HG02884 (cell line): ENCODE measurements at regions not wholly inside any gene's neighbourhood (a gene's known extent, or its start where the extent isn't known, plus 50 kb on each side); places are given as distances from the start of the nearest gene placed in this dataset.

Source experiments
- ATAC-seq: cut with Tn5 transposase; IDR thresholded peaks from one replicate; pipeline ENCODE4 v1.9.1; 2021; ENCODE audit warnings: mild to moderate bottlenecking, moderate library complexity; ENCODE audit not compliant: unreplicated experiment

- no peak for ATAC-seq
These were observed 124.3 kb upstream of the PDE5A start for GRCh38 chr4:119752936-119753335.

- no peak for ATAC-seq
These were observed 122.2 kb upstream of the PDE5A start for GRCh38 chr4:119750771-119751170.

DNA sequence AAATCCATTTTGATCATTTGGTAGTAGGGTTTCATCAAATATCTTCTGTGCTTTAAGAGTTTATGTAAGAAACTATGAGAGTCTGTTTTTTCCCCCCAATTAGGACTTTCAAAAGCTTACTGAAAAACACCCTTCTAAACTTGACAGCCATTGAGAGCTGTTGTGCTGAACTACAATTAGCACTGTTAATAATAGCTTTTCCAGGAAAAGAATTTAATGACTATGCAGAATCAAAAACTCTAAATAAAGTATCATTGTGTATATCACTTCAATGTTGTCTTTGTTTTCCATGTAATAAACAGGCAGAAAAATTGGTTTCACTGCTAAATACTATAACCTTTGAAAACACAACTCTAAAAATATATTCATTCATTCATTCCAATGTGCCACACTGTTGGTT, 121.4 kb upstream of the PDE5A start:
- no peak for ATAC-seq

DNA sequence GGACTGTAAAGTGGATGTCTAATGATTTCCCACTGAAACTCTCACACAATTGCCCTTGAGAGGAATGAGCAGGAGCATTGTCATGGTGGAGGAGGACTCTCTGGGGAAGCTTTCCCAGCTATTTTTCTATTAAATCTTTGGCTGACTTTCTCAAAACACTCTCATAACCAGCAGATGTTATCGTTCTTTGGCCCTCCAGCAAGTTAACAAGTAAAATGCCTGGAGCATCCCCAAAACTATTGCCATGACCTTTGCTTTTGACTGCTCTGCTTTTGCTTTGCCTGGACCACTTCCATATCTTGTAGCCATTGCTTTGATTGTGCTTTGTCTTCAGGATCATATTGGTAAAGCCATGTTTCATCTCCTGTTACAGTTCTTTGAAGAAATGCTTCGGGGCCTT, 120.2 kb upstream of the PDE5A start:
- no peak for ATAC-seq

DNA sequence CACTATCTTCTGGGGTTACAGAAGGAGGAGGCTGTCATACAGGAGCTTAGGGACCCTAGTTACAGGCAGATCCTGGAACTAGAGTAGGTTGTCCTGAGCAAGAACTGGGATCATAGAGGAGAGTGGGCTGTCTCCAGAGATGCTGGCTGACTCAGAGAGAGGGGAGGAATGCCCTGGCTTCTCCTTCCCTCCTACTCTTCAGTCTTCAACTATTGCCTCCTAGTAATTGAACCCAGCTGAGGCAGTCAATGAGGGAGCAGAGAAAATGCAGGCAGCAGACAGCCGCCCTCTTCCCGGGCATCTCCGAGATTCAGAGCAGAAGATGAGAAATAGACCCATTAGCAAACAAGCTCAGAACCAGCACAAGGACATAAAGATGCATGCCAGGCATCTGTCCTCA, 118.3 kb upstream of the PDE5A start:
- ATAC-seq: no peak

DNA sequence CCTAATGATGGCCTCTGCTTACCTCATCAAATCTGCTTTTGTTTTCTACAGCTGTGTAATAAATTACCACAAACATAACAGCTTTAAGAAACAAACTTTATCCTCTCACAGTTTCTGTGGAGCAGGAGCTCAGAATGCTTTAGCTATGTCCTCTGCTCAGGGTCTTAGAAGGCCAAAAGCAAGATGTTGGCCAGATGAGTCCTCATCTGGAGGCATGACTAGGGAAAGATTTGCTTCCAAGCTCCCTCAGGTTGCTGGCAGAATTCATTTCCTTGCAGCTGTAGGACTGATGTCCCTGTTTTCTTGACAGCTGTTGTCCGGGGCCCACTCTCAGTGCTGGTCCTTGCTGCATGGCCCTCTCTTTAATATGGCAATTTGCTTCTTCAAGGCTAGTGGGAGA, 116.7 kb upstream of the PDE5A start:
- no peak for ATAC-seq

DNA sequence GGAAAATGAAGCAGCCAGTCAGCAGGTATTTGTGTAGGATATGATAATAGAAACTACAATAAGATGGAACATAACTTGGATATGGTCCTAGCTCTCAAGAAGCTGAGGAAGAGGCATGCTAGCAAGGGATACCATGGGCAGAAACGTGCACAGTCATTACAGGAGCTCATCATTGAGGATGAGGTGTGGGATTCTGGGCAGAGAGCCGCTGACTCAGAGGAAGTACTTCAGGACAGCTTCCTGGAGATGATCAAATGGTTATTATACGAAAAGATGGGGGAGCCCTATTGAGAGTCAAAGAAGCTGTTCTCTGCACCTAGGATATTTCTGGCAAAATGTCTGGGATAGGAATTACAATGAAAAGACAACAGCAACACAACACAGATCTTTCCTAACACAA, 116.0 kb upstream of the PDE5A start:
- ATAC-seq: no peak

- ATAC-seq: no peak
These were observed 115.0 kb upstream of the PDE5A start for GRCh38 chr4:119743644-119744043.

DNA sequence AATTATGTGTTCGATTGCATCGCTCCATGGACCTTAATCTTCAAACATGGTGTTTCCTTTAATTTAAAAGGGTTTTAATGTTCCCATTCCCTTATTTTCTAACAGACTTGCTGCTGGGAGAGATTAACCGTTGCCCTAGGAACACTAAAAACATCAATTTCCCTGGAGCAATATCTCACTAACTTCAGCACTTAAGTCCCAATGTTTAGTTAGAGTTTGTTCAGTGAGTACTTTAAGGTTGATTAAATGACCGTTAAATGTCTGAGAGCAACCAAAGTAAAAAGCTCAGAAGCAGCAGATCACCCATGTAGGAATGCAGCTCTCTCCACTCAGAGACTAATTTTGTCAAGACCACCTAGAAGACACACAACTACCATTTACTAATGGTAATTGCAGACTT, 111.2 kb upstream of the PDE5A start:
- no peak for ATAC-seq

- ATAC-seq: no peak
These were observed 110.3 kb upstream of the PDE5A start for GRCh38 chr4:119738901-119739300.

GRCh38 chr4:119736559-119736958, 108.0 kb upstream of the PDE5A start:
- ATAC-seq: no peak

DNA sequence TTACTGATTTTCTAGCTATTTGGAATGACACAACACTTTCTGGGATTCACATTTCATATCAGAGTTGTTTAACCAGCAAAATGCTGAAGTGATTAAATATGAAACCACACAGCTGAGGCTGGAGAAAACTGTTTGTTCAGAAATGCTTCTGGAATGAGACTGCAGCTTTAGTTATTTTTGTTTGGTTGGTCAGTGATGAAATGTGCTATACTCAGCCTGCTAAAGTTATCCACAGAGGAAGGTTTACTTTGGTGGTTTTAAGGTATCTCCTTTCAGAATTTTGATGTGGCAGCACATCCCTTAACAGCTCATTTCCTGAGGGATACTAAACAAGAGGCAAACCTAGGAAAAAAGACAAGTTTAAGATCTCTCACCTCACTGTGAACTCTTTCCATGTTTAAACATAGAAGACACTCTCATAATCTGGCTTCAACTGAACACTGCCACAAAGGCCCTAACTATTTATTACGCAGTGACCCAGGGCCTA, 106.6 kb upstream of the PDE5A start:
- no peak for ATAC-seq

GRCh38 chr4:119733431-119733830, 104.8 kb upstream of the PDE5A start:
- no peak for ATAC-seq

GRCh38 chr4:119731778-119732177, 103.2 kb upstream of the PDE5A start:
- ATAC-seq: no peak

DNA sequence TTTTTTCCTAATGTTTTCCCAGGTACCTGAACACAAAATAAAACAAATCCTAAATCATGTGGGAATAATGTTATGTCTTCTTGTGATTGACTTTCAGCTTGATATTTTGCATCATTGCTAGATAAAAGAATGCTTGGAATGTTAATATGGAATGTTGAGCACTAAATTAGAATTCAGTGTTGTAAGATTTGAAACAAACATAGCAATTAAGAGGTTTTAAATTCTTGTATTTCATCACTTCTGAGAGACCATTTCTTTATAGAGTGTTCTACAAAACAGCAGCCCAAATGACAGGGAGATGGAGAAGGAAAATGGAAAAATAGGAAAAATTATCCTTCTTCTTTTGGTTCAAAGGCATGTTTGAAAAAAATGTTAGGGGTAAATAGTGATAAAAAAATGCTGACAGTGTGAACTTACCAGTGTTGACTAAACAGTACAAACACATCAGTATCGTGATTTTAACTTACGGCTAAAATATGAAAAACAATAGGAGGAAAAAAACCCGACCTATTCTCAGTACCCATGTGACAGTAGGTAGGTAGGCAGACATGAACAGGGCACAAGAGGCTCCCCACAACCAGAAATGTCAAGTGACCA, 102.6 kb upstream of the PDE5A start:
- ATAC-seq: no peak

DNA sequence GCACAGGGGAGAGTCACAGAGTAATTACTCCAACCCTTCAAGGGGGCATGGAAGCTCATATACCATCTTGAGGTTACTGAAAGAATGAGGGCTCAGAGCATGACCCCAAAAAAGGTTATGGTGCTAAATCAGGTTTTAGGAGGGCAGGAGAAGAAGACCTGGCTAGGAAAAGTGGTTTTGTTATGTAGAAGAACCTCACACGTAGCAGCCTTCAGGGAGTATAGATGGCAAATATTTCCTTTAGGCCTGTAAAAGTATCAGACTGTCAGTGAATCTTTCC, 102.0 kb upstream of the PDE5A start:
- ATAC-seq: no peak

DNA sequence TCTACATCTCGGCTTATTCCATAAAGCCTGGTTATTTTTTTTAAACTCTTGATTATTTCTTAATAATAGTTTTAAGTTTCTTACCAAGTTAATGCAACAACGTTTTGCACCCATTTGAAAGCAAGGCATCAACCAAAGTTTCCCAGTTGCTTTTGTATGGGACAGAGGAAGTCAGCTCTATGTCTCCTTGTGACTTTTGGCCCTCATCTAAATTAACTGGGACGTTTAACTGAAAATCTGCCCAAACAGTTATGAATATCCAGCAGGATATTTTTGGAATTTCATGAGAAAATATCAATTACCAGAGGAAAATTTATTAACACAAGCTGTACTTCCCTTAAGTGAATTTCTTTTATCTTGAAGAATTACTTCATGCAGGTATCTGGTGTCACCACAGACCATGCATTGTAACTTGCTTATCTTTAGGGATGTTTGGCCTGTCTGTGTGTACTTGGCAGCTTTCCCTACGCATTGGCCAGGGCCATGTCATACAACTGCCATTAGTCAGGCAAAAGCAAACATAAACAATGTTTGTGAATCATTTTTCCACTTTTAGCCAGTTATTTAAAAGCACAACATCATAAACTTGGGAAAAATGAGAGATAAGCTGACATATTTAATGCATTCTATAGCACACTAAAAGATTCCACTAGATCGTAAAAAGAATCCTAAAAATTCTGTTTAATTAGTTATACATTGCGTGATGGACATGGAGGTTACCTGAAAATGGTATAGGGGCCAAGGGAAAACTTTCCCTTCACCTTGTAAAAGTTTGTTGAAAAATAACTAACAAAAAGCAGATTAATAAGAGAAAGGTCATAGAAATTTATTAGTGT, 101.4 kb upstream of the PDE5A start:
- no peak for ATAC-seq

DNA sequence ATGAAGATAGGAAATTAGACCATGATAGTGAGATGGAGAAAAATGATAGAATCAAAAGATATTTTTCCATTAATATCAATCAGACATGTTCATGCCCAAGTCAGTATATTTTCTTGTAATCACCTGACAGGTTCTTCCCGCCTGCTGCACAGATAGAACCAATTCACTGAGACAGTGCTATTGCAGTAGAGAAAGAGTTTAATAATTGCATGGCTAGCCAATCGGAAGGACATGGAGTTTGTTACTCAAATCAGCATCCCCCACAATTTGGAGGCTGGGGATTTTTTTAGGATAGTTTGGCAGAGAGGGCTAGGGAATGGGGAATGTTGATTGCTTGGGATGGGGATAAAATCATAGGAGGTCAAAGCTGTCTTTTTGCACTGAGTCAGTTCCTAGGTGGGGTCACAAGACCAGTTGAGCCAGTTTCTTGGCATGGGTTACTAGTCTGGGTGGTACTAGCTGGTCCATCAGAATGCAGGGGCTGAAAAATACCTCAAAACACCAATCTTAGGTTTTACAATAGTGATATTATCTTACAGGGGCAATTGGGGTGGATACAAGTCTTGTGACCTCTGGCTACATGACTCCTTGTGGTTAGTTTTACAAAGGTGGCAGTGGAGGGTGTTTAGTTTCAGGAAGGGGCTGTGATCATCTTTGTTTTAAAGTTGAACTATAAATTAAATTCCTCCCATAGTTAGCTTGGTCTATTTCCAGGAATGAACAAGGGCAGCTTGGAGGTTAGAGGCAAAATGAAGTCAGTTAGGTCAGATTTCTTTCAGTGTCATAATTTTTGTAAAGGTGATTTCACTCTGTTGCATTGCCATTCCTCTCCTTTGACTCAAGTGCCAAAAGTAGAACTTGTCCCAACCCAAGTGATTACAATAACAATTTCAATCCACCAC, 100.3 kb upstream of the PDE5A start:
- ATAC-seq: no peak

DNA sequence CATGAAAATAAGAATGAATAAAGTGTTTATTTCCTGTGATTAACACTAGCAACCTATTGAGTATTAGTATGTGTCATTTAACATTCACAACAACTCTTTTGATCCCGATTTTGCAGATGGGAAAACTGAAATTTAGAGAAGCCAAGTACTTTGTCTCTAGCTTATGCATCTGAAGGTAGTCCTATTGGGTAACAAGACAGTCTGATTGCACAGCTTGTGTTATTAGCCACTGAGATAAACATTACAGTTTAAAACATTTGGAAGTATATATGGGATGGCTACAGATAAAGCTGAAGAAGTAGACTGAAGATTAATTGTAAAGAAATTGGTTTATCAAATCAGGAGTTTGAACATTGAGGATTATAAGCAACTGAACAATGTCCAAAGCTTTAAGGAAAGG, 99.6 kb upstream of the PDE5A start:
- ATAC-seq: no peak

GRCh38 chr4:119726505-119726904, 97.9 kb upstream of the PDE5A start:
- ATAC-seq: no peak

- no peak for ATAC-seq
These were observed 97.2 kb upstream of the PDE5A start for GRCh38 chr4:119725688-119726330.
